HepG2 (cell line): ENCODE measurements at regions not wholly inside any gene's neighbourhood (a gene's known extent, or its start where the extent isn't known, plus 50 kb on each side); places are given as distances from the start of the nearest gene placed in this dataset.

Experiments
- ATF2 ChIP-seq: sonication (generic); formaldehyde crosslinking; IDR thresholded peaks from 2 replicates; pipeline ENCODE4 v1.4.0; 2020; ENCODE audit warnings: missing genetic modification reagents
- CBFB ChIP-seq: sonication (generic); formaldehyde crosslinking; IDR thresholded peaks from 2 replicates; pipeline ENCODE4 v1.4.0; 2020; ENCODE audit warnings: missing genetic modification reagents
- MAZ ChIP-seq, 2 experiments: sonication (generic) in 1 of 2; formaldehyde crosslinking in 1 of 2; IDR thresholded peaks; 2 replicates each; pipeline versions ENCODE4 v1.5.0 to v1.6.1; 2012 to 2020; ENCODE audit warnings: low read depth in 2 of 2, mild to moderate bottlenecking in 2 of 2, borderline replicate concordance in 1 of 2, improper control_type of control experiment in 1 of 2, low read length in 1 of 2, missing genetic modification reagents in 1 of 2, moderate library complexity in 1 of 2
- ZNF382 ChIP-seq: sonication (generic); formaldehyde crosslinking; IDR thresholded peaks from 2 replicates; pipeline ENCODE4 v1.5.0; 2020; ENCODE audit warnings: missing genetic modification reagents, mild to moderate bottlenecking, borderline replicate concordance
- ZNF383 ChIP-seq: sonication (generic); formaldehyde crosslinking; IDR thresholded peaks from 2 replicates; pipeline ENCODE4 v1.4.0; 2020; ENCODE audit warnings: missing genetic modification reagents, mild to moderate bottlenecking, borderline replicate concordance

GRCh38 chr1:186559601-186560116 is 98.7 kb upstream of the PDC start:
- TF ChIP-seq ZNF383 (no peak), CBFB (CRISPR knock-in tag) (no peak), ZNF382 (CRISPR knock-in tag) (no peak), MAZ (IDR thresholded peaks at IDR 0.05; ENCODE audit: borderline replicate concordance, low read depth, low read length) (no peak), MAZ (CRISPR knock-in tag; IDR thresholded peaks at IDR 0.05; ENCODE audit: low read depth) (no peak), ATF2 (CRISPR knock-in tag) (no peak)
